NCI-H69 (cell line): ENCODE measurements at regions not wholly inside any gene's neighbourhood (a gene's known extent, or its start where the extent isn't known, plus 50 kb on each side); places are given as distances from the start of the nearest gene placed in this dataset.

Experiments
- DNase-seq: peaks from one replicate; lab custom pipeline; 2025; lab: John Stamatoyannopoulos, UW

DNA sequence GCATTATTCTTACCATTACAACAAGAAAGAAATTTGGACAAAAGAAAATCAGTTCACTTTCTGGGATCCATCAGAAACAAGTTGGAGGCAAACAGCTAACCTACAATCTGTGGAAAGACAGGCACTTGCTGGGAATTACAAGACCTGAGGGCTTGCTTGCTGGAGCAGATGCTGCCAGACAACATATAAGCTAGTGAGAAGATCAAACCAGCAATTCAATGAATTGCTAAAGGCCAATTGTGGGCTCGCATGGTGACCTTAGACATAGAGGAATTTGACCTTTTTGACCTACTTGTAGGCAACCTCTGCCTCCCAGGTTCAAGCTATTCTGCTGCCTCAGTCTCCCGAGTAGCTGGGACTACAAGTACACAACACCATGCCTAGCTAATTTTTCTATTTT lies 921.2 kb upstream of the CNTNAP5 start:
- no peak for DNase-seq

DNA sequence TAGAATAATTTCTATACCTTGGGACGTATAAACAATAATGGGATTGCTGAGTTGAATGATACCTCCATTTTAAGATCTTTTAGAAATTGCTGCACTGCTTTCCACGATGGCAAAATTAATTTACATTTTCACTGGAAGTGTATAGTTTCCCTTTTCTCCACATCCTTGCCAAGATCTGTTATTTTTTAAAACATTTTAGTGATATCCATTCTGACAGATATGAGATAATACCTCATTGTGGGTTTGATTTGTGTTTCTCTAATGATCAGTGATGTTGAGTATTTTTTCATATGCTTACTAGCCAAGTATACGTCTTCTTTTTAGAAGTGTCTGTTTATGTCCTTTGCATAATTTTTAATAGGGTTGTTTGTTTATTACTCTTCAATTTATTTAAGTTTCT lies 908.5 kb upstream of the CNTNAP5 start:
- no peak for DNase-seq

DNA sequence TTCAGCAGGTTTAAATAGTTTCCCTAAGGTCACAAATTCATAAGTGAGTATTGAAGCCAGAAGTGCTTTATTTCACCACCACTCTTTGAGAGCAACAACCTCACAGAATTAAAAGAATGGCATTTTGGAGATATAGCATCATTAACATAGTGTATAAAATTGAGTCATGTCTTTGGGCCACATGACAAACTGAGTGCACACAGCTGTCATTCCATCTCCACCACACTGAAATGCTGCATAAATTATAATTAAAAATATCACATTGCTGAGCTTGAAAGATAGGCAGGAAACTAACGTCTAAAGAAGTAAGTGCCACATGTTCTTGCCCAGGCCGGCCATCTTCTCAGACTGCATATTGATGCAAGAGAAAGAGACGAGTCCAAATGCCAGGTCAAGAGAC lies 897.9 kb upstream of the CNTNAP5 start:
- no peak for DNase-seq

GRCh38 chr2:123128951-123129350 lies 896.1 kb upstream of the CNTNAP5 start:
- no peak for DNase-seq

- no peak for DNase-seq
Measured at GRCh38 chr2:123136419-123136818, 888.7 kb upstream of the CNTNAP5 start.

DNA sequence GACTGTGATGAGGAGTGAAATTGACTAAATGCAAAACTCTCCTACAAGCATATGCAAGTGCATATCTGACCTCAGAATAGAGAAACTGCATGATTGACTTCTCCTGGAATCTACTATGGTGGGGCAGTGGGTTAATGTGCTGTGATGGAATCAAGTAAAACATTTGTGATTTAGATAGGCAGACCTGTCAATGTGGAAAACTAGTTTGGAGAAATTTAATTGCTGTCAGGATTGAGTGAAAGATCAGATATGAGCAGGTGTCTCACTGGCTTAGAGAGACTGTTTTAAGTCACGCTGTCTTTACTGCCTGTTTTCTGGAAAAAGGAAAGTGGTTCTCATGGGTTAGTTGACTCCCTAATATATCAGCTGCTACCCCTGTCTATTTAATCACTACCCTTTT lies 881.0 kb upstream of the CNTNAP5 start:
- DNase-seq, result no peak

DNA sequence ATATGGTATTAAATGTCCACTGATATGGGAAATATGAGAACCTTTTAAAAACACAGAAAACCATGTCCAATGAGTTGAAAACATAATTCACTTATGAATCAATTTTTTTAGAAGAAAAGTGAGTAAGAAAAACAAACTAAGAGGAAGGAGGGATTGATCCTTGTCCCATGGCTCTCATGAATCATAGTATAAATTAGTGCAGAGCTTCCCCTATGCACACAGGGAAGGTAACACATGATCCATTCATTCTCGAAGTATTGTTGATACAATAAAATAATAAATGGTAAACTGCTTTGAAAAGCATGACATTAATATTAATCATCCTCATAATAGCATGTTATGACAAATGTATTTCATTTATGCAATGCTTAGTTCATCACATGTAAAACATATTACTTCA lies 872.0 kb upstream of the CNTNAP5 start:
- no peak for DNase-seq

- DNase-seq, result no peak
Measured at GRCh38 chr2:123154195-123154594, 870.9 kb upstream of the CNTNAP5 start.

DNA sequence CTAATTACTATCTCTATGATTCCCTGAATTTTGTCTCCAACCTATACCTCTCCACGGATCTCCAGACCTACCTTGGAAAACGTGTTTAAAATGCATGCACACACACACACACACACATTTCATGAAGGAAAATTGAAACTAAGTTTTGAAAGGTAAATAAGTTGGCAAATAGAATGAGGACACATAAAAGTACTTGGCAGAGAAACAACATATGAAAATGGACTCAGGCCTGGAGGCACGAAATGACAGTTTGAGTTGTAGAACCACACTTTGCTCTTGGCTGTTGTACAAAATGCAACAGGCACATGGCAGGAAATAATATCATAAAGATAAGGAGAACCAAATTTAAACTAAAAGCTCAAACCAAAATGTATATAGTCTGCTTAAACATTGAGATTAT lies 868.1 kb upstream of the CNTNAP5 start:
- DNase-seq, result no peak

DNA sequence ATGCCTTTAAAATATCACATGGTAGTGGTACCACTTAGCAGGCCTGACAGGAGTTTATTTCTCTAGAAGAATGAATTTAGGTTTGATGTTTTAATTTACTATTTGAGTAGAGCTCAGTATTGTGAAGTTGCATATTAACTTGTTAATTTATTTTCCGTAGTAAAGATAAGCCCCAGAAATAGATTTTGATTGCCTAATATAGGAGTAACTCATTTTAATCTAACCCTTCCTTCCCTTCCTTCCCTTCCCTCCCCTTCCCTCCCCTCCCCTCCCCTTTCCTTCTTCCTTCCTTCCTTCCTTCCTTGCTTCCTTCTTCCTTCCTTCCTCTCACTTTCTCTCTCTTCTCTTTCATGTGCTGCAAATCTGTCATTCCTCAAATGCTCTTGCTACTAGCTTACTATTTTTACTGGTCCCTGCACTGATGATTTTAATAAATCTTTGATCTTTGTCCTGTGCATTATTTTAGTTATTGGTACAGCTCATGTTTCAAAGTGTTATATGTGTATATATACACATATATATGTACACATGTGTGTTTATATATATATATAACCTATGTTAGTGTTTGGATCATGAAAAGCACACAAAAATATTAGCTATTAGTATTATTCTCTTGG lies 862.6 kb upstream of the CNTNAP5 start:
- DNase-seq, result no peak

DNA sequence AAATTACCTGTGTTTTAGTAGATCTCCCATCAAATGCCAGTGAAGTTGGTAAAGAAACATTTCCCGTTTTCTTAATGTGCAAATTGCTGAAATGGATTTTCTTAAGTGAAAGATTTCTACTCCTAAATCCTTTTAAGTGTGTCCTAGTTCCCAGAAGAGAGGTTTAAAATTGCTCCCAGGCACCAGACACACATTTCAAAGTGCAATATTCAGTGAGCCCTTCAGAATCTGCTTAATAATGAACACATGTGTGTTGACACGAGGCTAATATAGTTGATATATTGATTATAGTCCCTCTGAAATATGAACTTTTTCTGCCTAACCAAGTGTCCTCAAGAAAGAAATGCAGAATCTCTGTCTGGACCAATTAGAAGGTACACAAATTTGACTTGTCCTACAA lies 861.7 kb upstream of the CNTNAP5 start:
- DNase-seq, result no peak

GRCh38 chr2:123164216-123164615 lies 860.9 kb upstream of the CNTNAP5 start:
- DNase-seq, result no peak

DNA sequence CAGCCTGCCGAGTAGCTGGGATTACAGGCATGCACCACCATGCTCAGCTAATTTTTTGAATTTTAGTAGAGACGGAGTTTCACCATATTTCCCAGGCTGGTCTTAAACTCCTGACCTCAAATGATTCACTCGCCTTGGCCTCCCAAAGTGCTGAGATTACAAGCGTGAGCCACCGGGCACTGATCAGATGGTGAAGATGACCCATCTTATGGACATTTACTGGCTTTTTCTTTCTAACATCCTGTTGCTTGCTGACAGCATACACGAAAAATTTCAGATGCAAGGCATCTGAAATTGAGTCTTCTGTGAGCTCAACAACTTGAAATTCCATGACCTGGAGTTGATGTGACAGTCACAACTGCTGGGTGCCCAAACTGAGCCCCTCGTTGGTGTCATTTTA lies 859.5 kb upstream of the CNTNAP5 start:
- no peak for DNase-seq

DNA sequence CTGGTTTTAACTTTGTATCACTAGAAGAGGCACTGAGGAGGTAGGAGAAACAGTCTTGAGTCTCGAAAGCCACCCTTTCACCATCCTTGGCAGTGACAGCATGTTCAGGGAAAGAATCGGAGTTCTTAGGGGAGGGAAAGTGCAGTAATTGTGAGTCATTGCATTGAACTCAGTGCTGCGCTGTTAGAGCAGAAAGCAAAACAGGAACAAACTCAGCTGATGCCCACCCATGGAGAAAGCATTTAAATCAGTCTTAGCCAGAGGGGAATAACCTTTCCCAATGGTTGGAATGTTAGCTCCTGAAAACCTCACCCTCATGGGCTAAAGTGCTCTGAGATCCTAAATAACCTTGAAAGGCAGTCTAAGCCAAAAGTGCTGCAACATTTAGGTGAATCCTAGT lies 845.6 kb upstream of the CNTNAP5 start:
- DNase-seq, result no peak

- no peak for DNase-seq
Measured at GRCh38 chr2:123195957-123196356, 829.1 kb upstream of the CNTNAP5 start.

DNA sequence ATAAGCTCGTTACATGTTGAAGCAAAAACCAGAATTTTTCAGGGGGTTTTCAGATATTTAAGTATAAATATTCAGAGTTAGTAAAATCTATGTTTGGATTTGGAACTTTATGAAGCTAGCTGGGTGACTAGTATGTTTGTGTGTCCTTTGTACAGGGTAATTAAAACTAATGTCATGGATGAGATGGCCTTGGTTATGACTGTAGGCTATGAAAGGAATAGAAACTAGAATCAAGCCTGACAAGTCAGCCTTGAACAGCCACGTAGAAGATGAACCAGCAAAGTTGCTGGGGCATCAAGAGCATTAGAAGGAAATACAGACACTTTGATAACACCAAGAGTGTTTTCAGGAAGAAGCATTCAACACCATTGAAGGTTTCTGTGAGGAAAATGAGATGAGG lies 825.1 kb upstream of the CNTNAP5 start:
- no peak for DNase-seq

DNA sequence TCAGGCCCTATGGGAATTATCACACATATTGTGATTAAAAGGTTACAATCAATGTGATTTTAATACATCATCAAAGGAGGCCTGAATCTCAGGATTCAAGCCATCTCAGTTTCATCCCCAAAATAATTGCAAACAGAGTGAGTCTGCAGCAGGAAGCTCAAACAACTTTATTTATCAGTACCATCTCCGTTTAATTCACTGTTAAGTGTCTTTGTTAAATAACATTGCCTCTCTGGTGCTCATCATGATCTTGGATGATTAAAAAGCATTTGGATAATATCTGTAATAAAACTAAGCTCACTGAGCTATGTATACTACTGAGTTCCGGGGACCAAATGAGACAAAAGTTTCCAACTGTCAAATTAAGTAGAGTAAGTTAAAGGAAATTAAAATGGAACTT lies 817.8 kb upstream of the CNTNAP5 start:
- no peak for DNase-seq

DNA sequence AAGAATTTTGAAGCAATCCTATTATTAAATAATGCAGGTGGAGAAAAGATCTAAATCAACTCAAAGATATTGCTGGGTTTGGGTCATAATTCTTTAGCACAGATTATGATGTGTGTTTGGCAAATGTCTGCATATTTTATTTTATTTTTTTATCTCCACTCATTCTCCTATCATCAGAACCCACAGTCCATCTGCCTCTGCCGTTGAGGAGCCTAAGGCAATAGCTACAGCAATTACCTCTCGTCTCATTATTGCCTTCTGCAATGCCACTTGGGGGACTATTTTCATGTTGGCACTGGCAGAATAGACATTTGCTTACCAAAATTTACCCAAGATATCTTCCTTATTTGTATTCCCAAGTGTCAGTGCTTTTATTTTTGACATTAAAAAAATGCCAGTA lies 815.9 kb upstream of the CNTNAP5 start:
- DNase-seq, result no peak

- DNase-seq, result no peak
Measured at GRCh38 chr2:123211181-123211580, 813.9 kb upstream of the CNTNAP5 start.

- DNase-seq, result no peak
Measured at GRCh38 chr2:123245156-123245555, 779.9 kb upstream of the CNTNAP5 start.

GRCh38 chr2:123258877-123259539 lies 766.1 kb upstream of the CNTNAP5 start:
- DNase-seq, result no peak

- no peak for DNase-seq
Measured at GRCh38 chr2:123262856-123263255, 762.2 kb upstream of the CNTNAP5 start.

DNA sequence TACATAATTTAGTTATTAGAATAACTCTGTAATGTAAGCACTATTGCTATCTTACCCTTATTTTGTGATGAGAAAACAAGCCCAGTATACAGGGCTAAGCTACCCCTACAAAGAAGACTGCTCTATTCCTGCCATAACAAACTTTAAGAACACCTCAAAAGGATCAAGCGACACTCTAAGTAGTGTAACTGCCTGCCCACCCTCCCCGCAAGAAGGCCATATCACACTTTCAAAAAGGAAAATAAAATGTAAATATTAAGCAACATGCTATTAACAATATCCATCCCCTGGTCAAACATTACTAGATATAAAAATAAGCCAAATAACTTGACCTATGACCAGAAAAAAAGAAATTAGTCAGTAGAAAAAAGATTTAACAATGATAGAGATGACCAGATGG lies 741.7 kb upstream of the CNTNAP5 start:
- no peak for DNase-seq

DNA sequence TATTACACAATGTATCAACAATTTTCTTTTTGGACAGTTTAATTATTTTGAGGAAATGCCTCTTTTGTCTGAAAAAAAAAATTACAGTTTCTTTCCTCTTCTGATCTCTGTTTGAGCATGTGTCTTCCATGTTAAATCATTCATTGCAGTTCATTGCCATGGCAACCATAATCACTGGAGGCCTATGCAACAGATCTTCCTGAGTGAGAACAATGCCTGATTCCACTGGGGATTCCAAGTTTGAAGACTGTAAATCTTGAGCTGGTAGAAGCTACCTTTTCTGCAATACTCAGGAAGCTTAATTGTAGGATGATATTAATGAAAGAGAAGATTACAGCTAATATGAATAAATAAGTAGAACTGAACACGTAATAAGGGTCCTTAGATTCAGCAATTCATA lies 721.4 kb upstream of the CNTNAP5 start:
- DNase-seq, result no peak
